Islet precursor cell (in vitro differentiated cells): ENCODE measurements at regions not wholly inside any gene's neighbourhood (a gene's known extent, or its start where the extent isn't known, plus 50 kb on each side); places are given as distances from the start of the nearest gene placed in this dataset.
"Not testable (repeated sequence)": the region's sequence is repeated elsewhere in the genome, so short reads cannot be mapped to it uniquely, and the experiment has no call there.

Experiments
- DNase-seq: peaks from one replicate; pipeline ENCODE4 v3.0.0-alpha.2; 2018

DNA sequence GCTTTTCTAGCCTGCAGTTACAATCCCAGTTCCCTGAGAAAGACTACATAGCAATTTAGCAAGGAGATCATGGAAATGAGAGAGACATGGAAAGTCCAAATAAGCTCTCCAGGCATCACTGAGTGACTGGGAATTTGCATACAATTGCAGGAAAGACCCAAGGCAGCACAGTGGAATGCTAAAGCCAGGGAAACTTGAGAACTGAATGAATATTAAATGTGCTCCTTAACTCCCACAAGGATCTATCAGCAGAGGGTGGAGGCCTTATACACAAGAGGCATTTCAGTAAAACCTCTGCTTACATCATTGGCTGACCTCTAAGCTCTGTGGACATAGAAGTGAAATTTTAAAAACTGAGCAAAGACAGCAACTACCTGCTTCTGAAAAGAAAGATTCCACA lies 355.6 kb upstream of the DAB2 start:
- DNase-seq = no peak

DNA sequence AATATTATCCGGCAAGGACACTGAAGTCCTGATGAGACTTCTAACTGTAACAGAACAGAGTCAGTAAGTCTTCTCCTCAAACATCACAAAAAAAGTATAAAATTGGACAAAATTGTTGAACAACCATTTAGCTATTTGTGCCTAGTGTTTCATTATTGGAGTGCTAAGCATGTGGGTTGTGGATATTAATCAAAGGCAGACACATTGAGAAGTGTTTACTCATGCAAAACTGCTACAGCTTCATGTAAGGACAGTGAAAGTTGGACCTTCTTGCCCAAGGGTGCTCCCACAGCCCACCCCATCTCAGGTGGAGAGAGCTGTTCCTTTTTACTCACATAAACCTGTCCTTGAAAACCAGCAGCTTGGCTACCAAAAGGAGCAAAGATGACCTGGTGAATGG lies 355.1 kb upstream of the DAB2 start:
- no peak for DNase-seq

GRCh38 chr5:39775797-39776365 lies 351.1 kb upstream of the DAB2 start:
- peak; percentile 66 for DNase-seq

GRCh38 chr5:39775086-39775796 lies 350.5 kb upstream of the DAB2 start:
- DNase-seq = no peak

GRCh38 chr5:39774605-39775004 lies 349.8 kb upstream of the DAB2 start:
- DNase-seq = no peak

DNA sequence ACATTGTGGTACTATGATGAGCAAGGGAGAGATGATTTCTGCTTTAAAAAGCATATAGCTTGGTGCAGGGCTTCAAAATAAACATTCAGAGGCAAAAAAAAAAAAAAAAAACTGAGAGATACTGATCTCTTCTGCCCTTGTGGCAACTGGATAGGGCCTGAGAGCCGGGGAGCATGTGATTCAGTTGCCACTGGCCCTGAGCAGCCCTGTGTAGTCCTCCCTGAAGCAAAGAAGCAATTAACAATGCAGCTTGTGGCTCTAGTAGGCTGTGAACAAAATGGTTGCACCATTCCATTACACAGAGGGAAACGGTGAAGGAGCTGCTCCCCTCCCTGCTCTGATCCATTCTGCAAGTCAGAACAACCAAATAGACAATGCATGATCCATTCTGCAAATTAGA lies 347.5 kb upstream of the DAB2 start:
- peak; percentile 74 for DNase-seq

DNA sequence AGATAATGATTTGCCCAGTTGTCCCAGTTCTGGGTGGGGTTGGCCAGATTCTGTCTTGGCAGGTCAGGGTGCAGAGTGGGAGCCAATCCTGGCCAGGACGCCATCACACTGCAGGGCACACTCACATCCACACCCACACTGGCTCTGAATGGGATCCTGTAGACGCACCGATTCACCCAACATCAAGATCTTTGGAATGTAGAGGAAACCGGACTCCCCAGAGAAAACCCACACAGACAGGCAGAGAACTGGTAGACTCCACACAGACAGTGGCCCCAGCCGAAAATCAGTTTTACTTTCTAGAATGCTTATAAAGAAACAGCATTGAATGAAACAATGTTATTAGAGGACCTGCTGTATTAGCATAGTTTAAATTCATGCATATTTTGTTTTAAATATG lies 343.1 kb upstream of the DAB2 start:
- no peak for DNase-seq

DNA sequence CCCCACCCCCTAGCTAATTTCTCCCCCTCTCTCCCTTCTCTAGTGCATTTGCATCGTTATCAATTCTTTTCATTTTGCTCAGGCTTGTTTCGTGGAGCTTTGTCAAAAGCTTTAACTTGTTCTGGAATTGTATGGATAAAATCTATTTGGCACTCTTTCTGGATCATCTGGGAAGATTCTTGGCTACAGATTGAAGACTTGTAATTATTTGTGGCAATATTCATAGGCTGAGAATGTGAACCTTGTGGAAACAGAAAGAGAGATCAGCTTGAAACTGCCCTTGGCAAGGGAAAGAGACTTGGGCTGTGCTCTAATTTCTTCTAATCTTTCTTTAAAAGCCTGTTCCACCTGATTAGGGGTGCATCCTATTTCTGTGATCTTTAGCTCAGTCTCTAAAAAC lies 340.6 kb upstream of the DAB2 start:
- no peak for DNase-seq

DNA sequence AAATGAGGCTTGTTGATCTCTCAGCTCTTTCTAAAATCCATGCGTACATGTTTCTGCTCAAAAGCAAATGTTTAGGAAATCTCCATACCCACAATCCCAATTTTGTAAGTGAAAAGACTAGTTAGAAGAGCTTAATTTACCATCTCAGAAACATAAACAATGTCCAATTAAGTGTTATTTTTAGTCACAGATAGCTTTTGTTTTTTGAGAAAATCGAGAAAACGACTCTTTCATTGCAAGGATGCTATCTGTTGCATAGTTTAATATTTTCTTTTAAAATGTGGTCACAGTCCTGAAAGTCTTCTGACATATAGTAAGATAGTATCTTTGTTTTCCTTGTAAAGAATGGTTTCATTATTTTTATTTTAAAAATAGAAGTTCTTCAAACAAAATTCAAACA lies 338.0 kb upstream of the DAB2 start:
- DNase-seq = no peak

- no peak for DNase-seq
Measured at GRCh38 chr5:39761199-39761950, 336.6 kb upstream of the DAB2 start.

- no peak for DNase-seq
Measured at GRCh38 chr5:39760385-39761198, 335.8 kb upstream of the DAB2 start.

DNA sequence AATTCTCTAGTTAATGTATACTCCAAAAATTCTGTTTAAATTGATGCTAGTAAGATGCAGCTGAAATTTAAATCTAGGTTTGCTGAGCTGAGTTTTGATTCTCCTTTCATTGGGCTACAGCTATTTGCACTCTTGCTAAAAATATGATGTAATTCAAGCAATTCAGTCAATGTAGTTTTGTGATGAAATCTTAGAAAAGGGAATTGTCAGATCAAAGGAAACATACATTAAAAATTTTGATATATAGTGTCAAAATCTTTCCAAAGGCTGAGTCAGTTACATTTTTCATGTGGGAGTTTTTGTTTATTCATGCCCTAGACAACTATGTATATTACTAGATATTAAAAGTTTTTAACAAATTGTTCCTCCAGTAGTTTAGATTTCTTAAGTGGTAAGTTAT lies 334.9 kb upstream of the DAB2 start:
- DNase-seq = no peak

DNA sequence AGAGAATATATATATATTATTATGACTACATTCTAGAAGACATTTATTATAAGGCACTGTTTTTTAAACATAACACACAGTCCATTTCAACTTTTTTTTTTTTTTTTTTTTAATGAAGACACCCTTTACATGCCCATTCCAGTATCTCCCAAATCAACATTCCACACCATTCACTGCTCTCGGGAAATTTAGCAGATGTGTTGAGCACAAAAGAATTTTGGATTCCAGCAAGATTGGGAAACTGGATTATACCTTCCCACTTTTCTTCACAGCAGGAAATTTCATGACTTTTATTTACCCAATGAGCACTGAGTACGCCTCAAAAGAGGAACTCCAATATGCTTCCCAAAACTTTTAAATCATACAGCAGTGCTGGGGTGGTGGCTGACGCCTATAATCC lies 333.6 kb upstream of the DAB2 start:
- DNase-seq = no peak

- DNase-seq = no peak
Measured at GRCh38 chr5:39757131-39757530, 332.4 kb upstream of the DAB2 start.

DNA sequence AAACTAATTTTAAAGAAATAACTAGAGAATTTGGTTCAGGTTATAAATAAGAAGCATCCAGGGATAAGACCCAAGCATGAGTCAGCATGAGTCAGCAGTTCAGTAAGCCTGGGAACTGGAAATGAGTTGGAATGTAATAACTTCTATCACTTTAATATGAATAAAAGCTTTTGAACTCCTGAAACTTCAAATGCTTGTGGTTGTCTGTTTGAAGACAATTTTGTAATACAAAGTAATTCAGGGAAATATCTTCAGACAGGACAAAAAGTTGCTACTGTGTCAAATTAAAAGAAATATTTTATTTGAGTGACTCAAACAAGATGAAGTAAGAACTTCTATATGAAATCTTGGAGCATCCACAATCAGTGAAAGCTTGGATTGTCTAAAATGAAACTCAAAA lies 331.2 kb upstream of the DAB2 start:
- DNase-seq = no peak

GRCh38 chr5:39755452-39755851 lies 330.7 kb upstream of the DAB2 start:
- DNase-seq = no peak

- not testable (repeated sequence) for DNase-seq
Measured at GRCh38 chr5:39753747-39754146, 329.0 kb upstream of the DAB2 start.

GRCh38 chr5:39750661-39751060 lies 325.9 kb upstream of the DAB2 start:
- DNase-seq = no peak

- DNase-seq = no peak
Measured at GRCh38 chr5:39742916-39743315, 318.1 kb upstream of the DAB2 start.

DNA sequence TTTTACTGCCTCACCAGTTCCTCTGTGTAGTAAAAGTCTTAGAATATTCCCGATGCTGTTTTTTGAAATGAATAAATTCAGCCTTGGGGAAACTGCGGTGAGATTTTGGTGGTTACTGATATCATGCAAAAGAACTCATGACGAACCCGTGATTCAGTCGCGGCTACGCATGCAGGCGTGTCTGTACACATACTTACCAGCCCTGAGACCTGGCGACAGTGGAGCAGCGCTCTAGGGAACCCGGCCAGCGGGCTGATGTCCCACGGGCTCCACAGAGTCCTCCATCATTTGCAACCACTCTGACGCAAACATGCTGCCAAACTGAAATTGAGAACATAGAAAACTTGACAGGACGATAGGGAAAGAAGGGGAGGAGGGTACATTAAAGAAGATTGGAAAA lies 315.6 kb upstream of the DAB2 start:
- no peak for DNase-seq

DNA sequence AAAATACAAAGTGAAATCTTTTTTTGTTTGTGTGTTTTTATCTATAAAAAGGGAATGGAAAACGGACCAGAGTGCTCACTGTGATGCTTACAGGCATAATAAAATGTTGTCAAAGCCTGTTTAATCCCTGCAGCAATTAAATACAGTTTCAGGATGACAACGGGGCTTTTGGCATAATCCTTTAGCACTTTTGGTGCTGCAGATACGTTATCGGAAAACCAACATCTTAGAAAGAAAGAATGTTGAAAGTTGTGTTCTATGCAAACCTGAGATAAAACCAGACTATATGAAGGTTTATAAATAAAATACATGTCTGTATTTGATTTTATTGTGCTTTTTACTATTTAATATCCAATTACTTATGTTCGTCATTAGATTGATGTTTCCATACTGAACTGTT lies 307.4 kb upstream of the DAB2 start:
- no peak for DNase-seq

DNA sequence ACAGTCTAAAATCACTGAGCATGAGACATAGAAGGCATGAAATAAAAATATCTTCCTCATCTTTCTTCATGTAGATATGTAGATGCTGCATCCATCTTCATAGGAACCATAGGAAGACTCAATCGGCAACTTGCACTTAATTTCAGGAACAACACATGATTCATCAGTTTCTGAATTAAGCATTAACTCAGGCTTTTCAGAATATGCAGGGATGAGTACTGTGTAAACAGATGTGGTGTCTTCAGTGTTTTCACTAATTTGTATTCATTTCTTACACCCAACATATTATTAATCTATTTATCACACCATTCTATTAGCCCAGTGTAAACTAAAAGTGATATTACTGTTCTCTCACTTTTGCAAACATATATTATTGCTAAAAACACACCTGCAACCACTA lies 305.9 kb upstream of the DAB2 start:
- no peak for DNase-seq

GRCh38 chr5:39730006-39730405 lies 305.2 kb upstream of the DAB2 start:
- DNase-seq = no peak

- no peak for DNase-seq
Measured at GRCh38 chr5:39726467-39726866, 301.7 kb upstream of the DAB2 start.
